Stimulated activated CD4-positive, alpha-beta T cell treated with anti-CD3 and anti-CD28 coated beads, TNF-alpha, amount 100 ng/mL, for 48 hours (primary cell): ENCODE measurements at regions not wholly inside any gene's neighbourhood (a gene's known extent, or its start where the extent isn't known, plus 50 kb on each side); places are given as distances from the start of the nearest gene placed in this dataset.

Experiments
- DNase-seq, 3 donors: peaks; one replicate each; pipeline ENCODE4 v3.0.0-alpha.2; 2020; ENCODE audit warnings: low read depth in 3 of 3

GRCh38 chr12:127396734-127397133 lies 870.2 kb upstream of the TMEM132C start:
- DNase-seq = no peak

DNA sequence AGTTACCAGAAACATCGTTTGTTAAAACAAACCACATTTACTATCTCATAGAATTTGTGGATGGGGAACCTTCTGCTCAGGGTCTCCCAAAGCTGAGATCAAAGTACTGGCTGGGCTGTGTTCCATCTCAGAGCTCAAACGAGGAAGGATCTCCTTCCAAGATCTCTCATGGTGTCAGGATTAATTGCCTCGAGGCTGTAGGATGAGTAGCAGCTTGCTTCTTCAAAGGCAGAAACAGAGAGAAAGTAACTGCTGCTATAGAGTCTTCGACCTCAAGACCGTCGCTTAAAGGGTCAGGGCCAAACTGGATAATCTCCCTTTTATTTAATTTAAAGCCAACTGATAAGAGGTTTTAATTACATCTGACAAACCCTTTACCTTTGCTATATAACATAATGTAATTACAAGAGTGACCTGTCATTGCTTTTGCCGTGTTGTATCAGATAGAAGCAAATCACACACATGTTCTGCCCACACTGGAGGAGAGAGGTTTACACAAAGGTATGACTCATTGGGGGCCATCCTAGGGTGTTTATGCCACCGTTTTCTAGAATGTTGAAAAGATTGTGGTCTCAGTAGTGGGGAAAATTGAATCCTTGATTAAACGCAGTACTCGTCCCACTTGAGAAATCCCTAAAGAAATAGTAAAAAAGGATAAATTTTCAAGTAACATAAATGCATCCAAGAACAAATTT lies 868.8 kb upstream of the TMEM132C start:
- DNase-seq = no peak

GRCh38 chr12:127399451-127399850 lies 867.5 kb upstream of the TMEM132C start:
- DNase-seq = no peak

- no peak for DNase-seq
Observed at GRCh38 chr12:127400221-127400620, 866.7 kb upstream of the TMEM132C start.

DNA sequence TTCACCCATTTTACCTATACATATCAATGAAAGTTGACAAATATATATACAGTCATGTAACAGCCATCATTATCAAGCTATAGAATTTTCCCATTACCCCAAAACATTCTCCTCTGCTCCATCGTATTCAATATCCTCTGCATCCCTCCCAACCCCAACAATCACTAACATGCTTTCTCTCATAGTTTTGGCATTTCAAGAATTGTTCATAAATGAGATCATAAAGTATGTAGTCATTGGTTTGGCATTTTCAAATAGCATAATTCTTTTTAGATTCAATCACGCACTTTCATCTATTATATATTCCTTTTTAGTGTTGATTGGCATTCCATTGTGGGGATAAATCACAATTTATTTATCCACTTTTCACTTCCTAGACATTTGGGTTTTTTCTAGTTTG lies 866.0 kb upstream of the TMEM132C start:
- no peak for DNase-seq

GRCh38 chr12:127401536-127401935 lies 865.4 kb upstream of the TMEM132C start:
- no peak for DNase-seq

- DNase-seq = no peak
Observed at GRCh38 chr12:127411166-127411915, 855.6 kb upstream of the TMEM132C start.

- no peak for DNase-seq
Observed at GRCh38 chr12:127411981-127412380, 855.0 kb upstream of the TMEM132C start.

DNA sequence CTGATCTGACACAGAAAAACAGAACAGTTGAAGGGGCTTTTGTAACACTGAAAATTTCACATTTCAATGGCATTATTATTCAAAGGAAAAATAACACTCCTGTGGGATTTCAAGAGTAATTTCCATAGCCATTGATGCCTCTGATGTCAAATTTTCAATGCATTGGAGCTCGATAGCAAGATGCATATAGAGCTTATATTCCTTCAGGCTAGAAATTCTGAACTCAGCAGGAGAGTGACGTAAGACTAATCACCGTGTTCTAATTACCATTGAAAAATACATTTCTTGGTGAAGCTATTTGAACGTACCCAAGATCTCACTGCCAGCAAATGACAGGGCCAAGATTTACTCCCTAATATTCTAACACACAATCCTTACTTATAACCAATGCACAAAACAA lies 854.1 kb upstream of the TMEM132C start:
- no peak for DNase-seq

DNA sequence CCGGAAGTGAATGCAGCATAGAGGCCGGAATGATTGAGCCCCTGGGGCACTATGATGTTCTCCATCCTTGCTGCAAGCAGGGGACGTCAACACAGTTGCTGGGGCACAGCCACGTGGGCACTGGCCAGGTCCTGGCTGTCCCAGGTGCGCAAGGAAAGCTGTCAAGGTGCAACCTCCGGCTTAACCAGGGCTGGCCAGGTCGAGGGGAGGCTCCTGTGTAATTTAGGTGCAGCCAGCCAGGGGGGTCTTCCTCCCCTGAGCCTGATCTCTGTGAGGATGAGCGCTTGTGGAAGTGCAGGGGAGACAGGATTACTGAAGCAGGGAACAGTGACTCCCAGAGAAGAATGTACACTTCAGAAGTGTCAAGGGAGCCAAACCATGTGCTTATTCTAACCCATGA lies 852.8 kb upstream of the TMEM132C start:
- no peak for DNase-seq

DNA sequence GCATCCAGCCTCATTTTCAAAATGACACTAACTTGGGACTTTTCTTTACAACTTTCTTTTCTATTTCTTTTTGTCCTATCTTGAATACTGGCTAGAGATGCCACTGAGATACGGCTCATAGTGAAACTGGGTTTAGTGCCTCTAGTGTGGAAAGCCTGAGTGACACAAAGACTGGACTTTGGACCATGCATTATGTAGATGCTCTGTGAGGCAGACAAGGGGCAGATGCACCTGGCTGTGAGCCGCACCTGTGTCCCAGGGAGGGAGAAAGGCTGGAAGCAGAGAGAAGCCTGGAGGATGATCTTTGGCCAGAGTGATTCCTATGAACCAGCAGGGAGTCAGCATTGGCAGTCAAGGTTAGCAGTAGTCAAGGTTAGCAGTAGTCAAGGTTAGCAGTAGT lies 852.3 kb upstream of the TMEM132C start:
- DNase-seq = no peak

- peak in 1 of 3 donors; percentile 1 for DNase-seq
Observed at GRCh38 chr12:127416796-127417195, 850.2 kb upstream of the TMEM132C start.

- no peak for DNase-seq
Observed at GRCh38 chr12:127419111-127419510, 847.9 kb upstream of the TMEM132C start.

DNA sequence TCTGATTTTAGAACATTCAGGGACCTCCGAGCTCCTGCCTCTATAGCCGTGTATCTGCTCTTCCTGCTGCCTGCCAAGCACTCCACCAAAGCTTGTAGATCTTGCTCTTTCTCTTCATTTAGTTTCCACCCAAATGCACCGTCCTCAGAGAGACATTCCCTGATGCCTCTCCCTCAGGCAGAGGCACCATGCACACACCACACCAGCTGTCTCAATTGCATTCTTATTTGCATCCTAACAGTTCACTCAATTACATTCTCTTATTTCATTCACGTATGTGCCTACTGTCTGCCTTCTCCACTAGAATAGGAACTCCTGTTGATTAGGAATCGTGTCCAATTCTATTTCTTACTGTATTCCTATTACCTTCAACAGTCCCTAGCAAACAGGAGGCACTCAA lies 845.4 kb upstream of the TMEM132C start:
- DNase-seq = no peak

GRCh38 chr12:127422935-127423566 lies 843.9 kb upstream of the TMEM132C start:
- DNase-seq = no peak

DNA sequence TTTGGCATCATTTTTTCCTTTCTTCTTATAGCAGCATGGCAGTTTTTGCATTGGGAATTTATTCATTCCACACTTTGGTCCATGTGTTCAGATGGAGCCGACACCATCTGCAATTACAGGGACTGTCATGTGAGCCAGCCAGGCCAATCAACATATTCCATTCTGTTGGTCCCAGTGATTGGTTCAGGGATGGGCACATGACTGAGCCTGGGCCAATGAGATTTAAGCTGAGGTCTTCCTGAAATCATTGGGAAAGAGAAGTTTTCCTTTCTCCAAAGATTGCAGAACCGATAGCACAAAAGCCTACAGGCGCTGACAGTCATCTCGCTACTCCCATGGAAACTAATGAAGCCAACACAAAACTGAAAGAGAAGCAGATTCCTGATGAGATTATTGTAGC lies 841.5 kb upstream of the TMEM132C start:
- no peak for DNase-seq

DNA sequence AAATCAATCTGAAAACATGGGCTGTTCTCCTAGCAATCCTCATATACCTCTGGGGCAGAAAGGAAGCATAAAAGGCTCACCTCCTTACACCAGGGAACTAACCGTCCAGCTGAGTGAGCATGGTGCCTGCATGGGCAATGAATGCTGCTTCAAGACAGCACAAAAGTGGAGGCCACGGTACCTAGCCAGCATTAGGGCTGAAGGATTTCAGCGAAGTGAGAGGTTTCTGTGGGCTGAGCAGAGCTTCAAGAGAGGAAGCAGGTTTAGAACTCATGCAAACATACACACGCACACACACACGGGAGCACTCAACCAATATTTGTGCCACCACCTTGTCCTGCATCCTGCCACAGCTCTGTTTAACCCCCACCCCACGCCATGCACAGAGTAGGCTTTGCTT lies 838.5 kb upstream of the TMEM132C start:
- DNase-seq = no peak

DNA sequence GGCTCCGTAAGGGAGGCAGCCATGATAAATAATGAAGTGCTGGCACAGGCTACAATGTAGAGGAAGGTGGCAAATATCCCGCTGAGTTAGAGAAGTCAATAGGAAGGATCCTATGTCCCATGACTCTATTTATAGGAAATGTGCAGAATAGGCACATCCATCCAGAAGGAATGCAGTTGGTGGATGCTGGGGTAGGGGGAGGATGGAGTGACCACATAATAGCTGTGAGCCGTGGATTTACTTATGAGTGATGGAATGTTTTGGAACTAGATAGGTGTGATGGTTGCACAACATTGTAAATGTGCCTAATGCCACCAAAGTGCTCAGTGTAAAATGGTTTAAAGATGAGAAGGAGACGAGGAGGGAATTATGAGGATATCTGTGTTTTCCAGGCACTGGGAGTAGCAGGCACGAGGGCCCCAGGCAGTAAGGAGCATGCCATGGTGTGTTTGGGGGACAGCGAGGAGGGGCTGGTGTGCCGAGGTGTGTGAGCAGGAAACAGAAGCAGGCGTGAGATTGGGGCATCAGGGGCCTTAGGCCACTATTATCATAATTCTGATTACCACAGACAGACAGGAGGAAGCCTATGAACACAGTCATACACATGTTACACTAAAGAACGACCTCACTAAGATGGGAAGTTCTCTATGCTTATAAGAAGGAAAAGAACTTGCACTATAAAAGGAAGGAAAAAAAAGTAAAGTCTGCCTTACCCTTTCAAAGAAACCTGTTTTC lies 837.3 kb upstream of the TMEM132C start:
- DNase-seq = no peak

- no peak for DNase-seq
Observed at GRCh38 chr12:127430401-127430800, 836.6 kb upstream of the TMEM132C start.

DNA sequence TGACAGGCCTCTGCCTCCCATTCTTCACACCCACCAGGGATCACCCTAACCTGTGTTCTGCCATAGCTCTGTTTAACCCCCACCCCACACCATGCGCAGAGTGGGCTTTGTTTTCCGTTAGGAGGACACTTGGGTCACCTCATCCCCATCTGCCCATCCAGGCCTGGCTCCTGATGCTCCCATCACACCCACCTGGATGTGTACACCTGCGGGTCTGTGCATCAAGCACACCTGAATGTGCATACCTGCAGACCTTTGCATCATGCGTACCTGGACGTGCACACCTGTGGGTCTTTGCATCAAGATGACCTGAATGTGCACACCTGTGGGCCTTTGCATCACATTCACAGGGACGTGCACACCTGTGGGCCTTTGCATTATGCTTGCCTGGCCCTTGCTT lies 835.8 kb upstream of the TMEM132C start:
- DNase-seq = no peak

DNA sequence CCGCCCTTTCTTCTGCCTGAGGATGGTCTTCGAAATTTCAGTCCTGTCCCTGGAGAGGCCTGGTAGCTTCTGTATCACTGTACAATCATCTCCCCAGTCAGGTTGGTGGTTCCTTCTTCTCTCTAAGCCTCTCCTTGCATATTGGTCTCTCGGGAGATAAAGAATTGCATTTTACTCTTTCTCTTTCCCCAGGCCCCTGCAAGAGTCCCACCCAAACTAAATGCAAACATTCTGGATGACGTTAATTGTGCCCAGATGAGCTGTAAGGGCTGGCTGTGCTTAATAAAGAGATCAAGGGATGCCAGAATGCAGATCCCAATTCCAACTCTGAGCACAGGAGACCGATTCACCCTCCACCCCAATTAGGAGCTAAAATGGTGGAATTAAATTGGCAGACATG lies 835.4 kb upstream of the TMEM132C start:
- no peak for DNase-seq

- DNase-seq = no peak
Observed at GRCh38 chr12:127435439-127435838, 831.5 kb upstream of the TMEM132C start.
